ENCODE measurements at regions not wholly inside any gene's neighbourhood (a gene's known extent, or its start where the extent isn't known, plus 50 kb on each side); places are given as distances from the start of the nearest gene placed in this dataset.
A peak's percentile ranks its signal among the peaks of the same experiment; 100 is the strongest.

- peak; percentile 70 for DNase-seq (ENCODE audit: low read depth)
Observed at GRCh38 chr12:24759155-24759554, 189.7 kb downstream of the BCAT1 start.

- peak; percentile 32 for DNase-seq (ENCODE audit: low read depth)
Observed at GRCh38 chr12:24756479-24757024, 192.3 kb downstream of the BCAT1 start.

- peak; percentile 92 for DNase-seq (ENCODE audit: low read depth)
Observed at GRCh38 chr12:24754690-24755638, 193.9 kb downstream of the BCAT1 start.

GRCh38 chr12:24752763-24753462, 196.0 kb downstream of the BCAT1 start:
- no peak for DNase-seq (ENCODE audit: low read depth)

GRCh38 chr12:24751181-24751580, 197.7 kb downstream of the BCAT1 start:
- peak; percentile 10 for DNase-seq (ENCODE audit: low read depth)

- DNase-seq (ENCODE audit: low read depth) = peak; percentile 14
Observed at GRCh38 chr12:24750263-24750662, 198.6 kb downstream of the BCAT1 start.

GRCh38 chr12:24749171-24749570, 199.7 kb downstream of the BCAT1 start:
- no peak for DNase-seq (ENCODE audit: low read depth)

GRCh38 chr12:24748326-24748725, 200.6 kb downstream of the BCAT1 start:
- DNase-seq (ENCODE audit: low read depth) = no peak

- no peak for DNase-seq (ENCODE audit: low read depth)
Observed at GRCh38 chr12:24746864-24747263, 202.0 kb downstream of the BCAT1 start.

- DNase-seq (ENCODE audit: low read depth) = no peak
Observed at GRCh38 chr12:24746006-24746671, 202.8 kb downstream of the BCAT1 start.

GRCh38 chr12:24743941-24744793, 204.7 kb downstream of the BCAT1 start:
- DNase-seq (ENCODE audit: low read depth) = no peak

- DNase-seq (ENCODE audit: low read depth) = no peak
Observed at GRCh38 chr12:24742378-24742777, 206.5 kb downstream of the BCAT1 start.

GRCh38 chr12:24741216-24741615, 207.7 kb downstream of the BCAT1 start:
- DNase-seq (ENCODE audit: low read depth) = no peak

- no peak for DNase-seq (ENCODE audit: low read depth)
Observed at GRCh38 chr12:24739106-24739779, 209.7 kb downstream of the BCAT1 start.

GRCh38 chr12:24738441-24738840, 210.5 kb downstream of the BCAT1 start:
- DNase-seq (ENCODE audit: low read depth) = no peak

GRCh38 chr12:24731596-24731995, 217.3 kb downstream of the BCAT1 start:
- no peak for DNase-seq (ENCODE audit: low read depth)

- no peak for DNase-seq (ENCODE audit: low read depth)
Observed at GRCh38 chr12:24730489-24730896, 218.4 kb downstream of the BCAT1 start.

GRCh38 chr12:24728826-24729225, 220.1 kb downstream of the BCAT1 start:
- no peak for DNase-seq (ENCODE audit: low read depth)

GRCh38 chr12:24728366-24728765, 220.5 kb downstream of the BCAT1 start:
- peak; percentile 36 for DNase-seq (ENCODE audit: low read depth)

- DNase-seq (ENCODE audit: low read depth) = no peak
Observed at GRCh38 chr12:24725616-24726015, 223.3 kb downstream of the BCAT1 start.

All from LHCN-M2 (cell line).